GM12875 (cell line): ENCODE measurements at regions not wholly inside any gene's neighbourhood (a gene's known extent, or its start where the extent isn't known, plus 50 kb on each side); places are given as distances from the start of the nearest gene placed in this dataset.

Experiments used
- H3K4me3 ChIP-seq: one replicate; pipeline ENCODE4 v1.5.1; 2011; ENCODE audit warnings: low read depth, low read length, control low read depth
- CTCF ChIP-seq: IDR thresholded peaks from 2 replicates; pipeline ENCODE4 v1.5.1; 2011; ENCODE audit warnings: low read depth, mild to moderate bottlenecking, control low read depth, inconsistent platforms, low read length, moderate library complexity, borderline replicate concordance; ENCODE audit not compliant: insufficient read depth

- no peak overlapping the region for H3K4me3 ChIP-seq
- no peak for TF ChIP-seq CTCF
Measured at GRCh38 chr10:2933924-2934323, 133.4 kb upstream of the PFKP start.

GRCh38 chr10:2933519-2933918, 133.8 kb upstream of the PFKP start:
- H3K4me3 ChIP-seq: no peak overlapping the region
- TF ChIP-seq CTCF: no peak

GRCh38 chr10:2933071-2933470, 134.3 kb upstream of the PFKP start:
- no peak overlapping the region for H3K4me3 ChIP-seq
- no peak for TF ChIP-seq CTCF

GRCh38 chr10:2929480-2930258, 137.7 kb upstream of the PFKP start:
- H3K4me3 ChIP-seq: no peak overlapping the region
- no peak for TF ChIP-seq CTCF

GRCh38 chr10:2927958-2928840, 139.1 kb upstream of the PFKP start:
- TF ChIP-seq CTCF: peak; percentile 72
- no peak overlapping the region for H3K4me3 ChIP-seq

GRCh38 chr10:2926918-2927660, 140.3 kb upstream of the PFKP start:
- TF ChIP-seq CTCF: no peak
- H3K4me3 ChIP-seq: no peak overlapping the region
